IMR-90 (cell line): ENCODE measurements at regions not wholly inside any gene's neighbourhood (a gene's known extent, or its start where the extent isn't known, plus 50 kb on each side); places are given as distances from the start of the nearest gene placed in this dataset.

ENCODE experiments used
- ATAC-seq: fragments of 200-7000 bp; cut with Tn5 transposase; 2 replicates; pipeline ENCODE4 v1.9.1; 2020; ENCODE audit warnings: low read depth, mild to moderate bottlenecking, moderate library complexity
- BruUV-seq: library from RNA; stranded (reverse); fragments of 400-500 nt; replicated peaks from 2 replicates; lab custom pipeline; 2021; lab: Mats Ljungman, UMichigan
- CTCF ChIA-PET: fragments of 300-600 bp; formaldehyde crosslinking; extraction: SDS; loops from one replicate; lab custom pipeline; 2021; ENCODE audit warnings: antibody characterized with exemption; lab: Yijun Ruan, JAX
- POLR2A ChIA-PET: fragments of 300-600 bp; sonication (Branson Sonifier 250); formaldehyde crosslinking; loops from one replicate; lab custom pipeline; 2022; ENCODE audit warnings: antibody characterized with exemption; ENCODE audit not compliant: unreplicated experiment; lab: Charles Lee
- DNase-seq: peaks from one replicate; pipeline ENCODE4 v3.0.0; 2013
- H2AFZ ChIP-seq: replicated peaks from 2 replicates; pipeline ENCODE3; 2013; ENCODE audit warnings: low read length, mild to moderate bottlenecking; ENCODE audit not compliant: poor library complexity
- H2AK5ac ChIP-seq: 2 replicates; pipeline ENCODE4 v1.6.1; 2013; ENCODE audit warnings: low read depth, low read length, inconsistent platforms
- H2AK9ac ChIP-seq: replicated peaks from 2 replicates; pipeline ENCODE3; 2013; ENCODE audit warnings: mild to moderate bottlenecking, low read depth, low read length, moderate library complexity; ENCODE audit not compliant: poor library complexity
- H2BK120ac ChIP-seq: 2 replicates; pipeline ENCODE4 v1.6.1; 2013; ENCODE audit warnings: low read depth, low read length, inconsistent platforms
- H2BK15ac ChIP-seq: 3 replicates; pipeline ENCODE4 v1.6.1; 2013; ENCODE audit warnings: low read depth, low read length, inconsistent platforms
- H2BK20ac ChIP-seq: 2 replicates; pipeline ENCODE4 v1.6.1; 2013; ENCODE audit warnings: low read depth, mild to moderate bottlenecking, inconsistent platforms, low read length, moderate library complexity
- H2BK5ac ChIP-seq: 2 replicates; pipeline ENCODE4 v1.6.1; 2013; ENCODE audit warnings: mild to moderate bottlenecking, low read depth, low read length, inconsistent platforms; ENCODE audit not compliant: poor library complexity, severe bottlenecking
- H3K14ac ChIP-seq: replicated peaks from 2 replicates; pipeline ENCODE4 v1.6.1; 2013; ENCODE audit warnings: low read depth, low read length, inconsistent platforms
- H3K18ac ChIP-seq: 2 replicates; pipeline ENCODE4 v1.6.1; 2013; ENCODE audit warnings: low read depth, low read length, control low read depth
- H3K23ac ChIP-seq: 2 replicates; pipeline ENCODE4 v1.6.1; 2013; ENCODE audit warnings: low read depth, low read length, inconsistent platforms
- H3K27ac ChIP-seq: 2 replicates; pipeline ENCODE4 v1.5.1; 2013; ENCODE audit warnings: mild to moderate bottlenecking, control low read depth, low read length; ENCODE audit not compliant: insufficient read depth
- H3K27me3 ChIP-seq: 2 replicates; pipeline ENCODE4 v1.6.1; 2013; ENCODE audit warnings: low read length; ENCODE audit not compliant: control insufficient read depth, insufficient read depth
- H3K36me3 ChIP-seq: 2 replicates; pipeline ENCODE4 v1.6.1; 2013; ENCODE audit warnings: low read length, mixed read lengths; ENCODE audit not compliant: control insufficient read depth, insufficient read depth
- H3K4ac ChIP-seq: 2 replicates; pipeline ENCODE4 v1.6.1; 2013; ENCODE audit warnings: low read depth, low read length, inconsistent platforms
- H3K4me1 ChIP-seq: 2 replicates; pipeline ENCODE4 v1.6.1; 2013; ENCODE audit warnings: low read length, mixed read lengths; ENCODE audit not compliant: control insufficient read depth, insufficient read depth
- H3K4me2 ChIP-seq: 2 replicates; pipeline ENCODE4 v1.6.1; 2013; ENCODE audit warnings: low read depth, mild to moderate bottlenecking, control low read depth, low read length, moderate library complexity
- H3K4me3 ChIP-seq: 2 replicates; pipeline ENCODE4 v1.5.1; 2013; ENCODE audit warnings: low read depth, mild to moderate bottlenecking, control low read depth, low read length, moderate library complexity; ENCODE audit not compliant: insufficient read depth
- H3K56ac ChIP-seq: 2 replicates; pipeline ENCODE4 v1.6.1; 2013; ENCODE audit warnings: low read length, inconsistent platforms; ENCODE audit not compliant: insufficient read depth; ENCODE audit errors: extremely low read depth
- H3K79me1 ChIP-seq, 2 experiments: 2 replicates each; pipeline ENCODE4 v1.6.1; 2013; ENCODE audit warnings: low read length in 2 of 2, inconsistent platforms in 1 of 2, low read depth in 1 of 2
- H3K9ac ChIP-seq: 2 replicates; pipeline ENCODE4 v1.6.1; 2013; ENCODE audit warnings: low read depth, low read length, control low read depth
- H3K9me1 ChIP-seq: 2 replicates; pipeline ENCODE4 v1.6.1; 2013; ENCODE audit warnings: low read length, inconsistent platforms; ENCODE audit not compliant: insufficient read depth
- H3K9me3 ChIP-seq: 2 replicates; pipeline ENCODE4 v1.6.1; 2013; ENCODE audit warnings: low read length; ENCODE audit not compliant: control insufficient read depth, insufficient read depth
- H4K20me1 ChIP-seq: 2 replicates; pipeline ENCODE4 v1.6.1; 2013; ENCODE audit warnings: low read length, inconsistent platforms; ENCODE audit not compliant: insufficient read depth
- H4K5ac ChIP-seq: 2 replicates; pipeline ENCODE4 v1.6.1; 2013; ENCODE audit warnings: mild to moderate bottlenecking, low read depth, low read length, control low read depth
- H4K8ac ChIP-seq, 2 experiments: 2 replicates each; pipeline ENCODE4 v1.6.1; 2013; ENCODE audit warnings: low read depth in 2 of 2, low read length in 2 of 2, control low read depth in 1 of 2, inconsistent platforms in 1 of 2
- H4K91ac ChIP-seq: 2 replicates; pipeline ENCODE4 v1.6.1; 2013; ENCODE audit warnings: low read depth, low read length, inconsistent platforms; ENCODE audit not compliant: insufficient read depth
- BHLHE40 ChIP-seq: fragments of 150-350 bp; IDR thresholded peaks from 2 replicates; pipeline ENCODE4 v1.6.1; 2016; ENCODE audit warnings: mild to moderate bottlenecking, low read depth, low read length
- CEBPB ChIP-seq: IDR thresholded peaks from 2 replicates; pipeline ENCODE4 v1.6.1; 2012; ENCODE audit warnings: low read depth, low read length, improper control_type of control experiment
- CHD1 ChIP-seq: IDR thresholded peaks from 2 replicates; pipeline ENCODE4 v1.6.1; 2012; ENCODE audit warnings: low read depth, low read length, improper control_type of control experiment
- ELK1 ChIP-seq: fragments of 150-350 bp; IDR thresholded peaks from 2 replicates; pipeline ENCODE4 v1.6.1; 2016; ENCODE audit warnings: low read depth, mild to moderate bottlenecking, low read length, moderate library complexity, borderline replicate concordance
- FOS ChIP-seq: fragments of 150-350 bp; IDR thresholded peaks from 2 replicates; pipeline ENCODE4 v1.6.1; 2016; ENCODE audit warnings: low read depth, low read length
- MAFK ChIP-seq: IDR thresholded peaks from 2 replicates; pipeline ENCODE4 v1.6.1; 2012; ENCODE audit warnings: low read depth, low read length, improper control_type of control experiment
- MAZ ChIP-seq: IDR thresholded peaks from 2 replicates; pipeline ENCODE4 v1.6.1; 2012; ENCODE audit warnings: low read depth, mild to moderate bottlenecking, low read length, improper control_type of control experiment, moderate library complexity, borderline replicate concordance
- MXI1 ChIP-seq: IDR thresholded peaks from 2 replicates; pipeline ENCODE4 v1.6.1; 2012; ENCODE audit warnings: low read depth, mild to moderate bottlenecking, low read length, moderate library complexity, borderline replicate concordance
- NFE2L2 ChIP-seq: fragments of 150-350 bp; IDR thresholded peaks from 2 replicates; pipeline ENCODE4 v1.6.1; 2016; ENCODE audit warnings: low read depth, mild to moderate bottlenecking, low read length
- POLR2A ChIP-seq: IDR thresholded peaks from 2 replicates; pipeline ENCODE4 v1.6.1; 2012; ENCODE audit warnings: mild to moderate bottlenecking, low read depth, low read length
- RAD21 ChIP-seq: IDR thresholded peaks from 2 replicates; pipeline ENCODE4 v1.6.1; 2012; ENCODE audit warnings: low read length, improper control_type of control experiment
- RCOR1 ChIP-seq: IDR thresholded peaks from 2 replicates; pipeline ENCODE4 v1.6.1; 2012; ENCODE audit warnings: mild to moderate bottlenecking, low read length, improper control_type of control experiment; ENCODE audit not compliant: insufficient replicate concordance
- RFX5 ChIP-seq: IDR thresholded peaks from 2 replicates; pipeline ENCODE4 v1.8.0; 2012; ENCODE audit warnings: low read depth, mild to moderate bottlenecking, low read length, moderate library complexity
- SMC3 ChIP-seq: fragments of 150-350 bp; IDR thresholded peaks from 2 replicates; pipeline ENCODE4 v1.6.1; 2016; ENCODE audit warnings: low read depth, mild to moderate bottlenecking, antibody characterized with exemption, low read length, moderate library complexity
- WGBS, 2 experiments: methylation state at CpG; one replicate each; pipeline versions ENCODE4 v1.1.5 to v1.1.7; 2013; ENCODE audit warnings: missing lambda C conversion rate in 2 of 2; ENCODE audit not compliant: insufficient read length in 1 of 2; ENCODE audit errors: extremely low coverage in 2 of 2; 5-methylcytosine and 5-hydroxymethylcytosine counted together
- dilution Hi-C: fragments of 300-500 bp; cut with HindIII; formaldehyde crosslinking; loops from one replicate; pipeline ENCODE4 v1.14.3; 2018; ENCODE audit warnings: low sequenced_read_pairs; ENCODE audit not compliant: unreplicated experiment
- in situ Hi-C: fragments of 300-500 bp; cut with MboI; formaldehyde crosslinking; loops from 3 replicates; pipeline ENCODE4 v1.14.3; 2019; ENCODE audit warnings: low sequenced_read_pairs, inconsistent platforms, mixed read lengths
- intact Hi-C: fragments of 100-400 bp; cut with micrococcal nuclease; formaldehyde crosslinking; loops from 2 replicates; pipeline ENCODE4 v1.10.0; 2022
- TF ChIP-seq, protein P1 (sequence below): conservative IDR thresholded peaks from 2 replicates; pipeline ENCODE4 v1.5.1; 2012; ENCODE audit warnings: mild to moderate bottlenecking, low read depth, low read length, improper control_type of control experiment
- TF ChIP-seq, protein P2 (sequence below): fragments of 150-350 bp; IDR thresholded peaks from 2 replicates; pipeline ENCODE4 v1.6.1; 2017; ENCODE audit warnings: mild to moderate bottlenecking, antibody characterized with exemption, low read length, low read depth

- no peaks in the 10 kb centered on the region for H3K9me1 ChIP-seq
- H3K27ac ChIP-seq = no peak overlapping the region
- H3K36me3 ChIP-seq = no peaks in the 10 kb centered on the region
- no peak overlapping the region for H3K14ac ChIP-seq
- H2BK5ac ChIP-seq = no peak overlapping the region
- H2BK20ac ChIP-seq = no peak overlapping the region
- no TSS peak for BruUV-seq
- no CpG with 5 or more reads among the region's 3 CpGs for WGBS, 2 experiments
- in situ Hi-C loops (no loop called here), dilution Hi-C loops (no loop called here), intact Hi-C loops (no loop called here)
- H3K79me1 ChIP-seq = no peaks in the 10 kb centered on the region
- TF ChIP-seq CEBPB = no peak
- TF ChIP-seq RAD21 = no peak
- TF ChIP-seq MXI1 = no peak
- TF ChIP-seq, protein P1, sequence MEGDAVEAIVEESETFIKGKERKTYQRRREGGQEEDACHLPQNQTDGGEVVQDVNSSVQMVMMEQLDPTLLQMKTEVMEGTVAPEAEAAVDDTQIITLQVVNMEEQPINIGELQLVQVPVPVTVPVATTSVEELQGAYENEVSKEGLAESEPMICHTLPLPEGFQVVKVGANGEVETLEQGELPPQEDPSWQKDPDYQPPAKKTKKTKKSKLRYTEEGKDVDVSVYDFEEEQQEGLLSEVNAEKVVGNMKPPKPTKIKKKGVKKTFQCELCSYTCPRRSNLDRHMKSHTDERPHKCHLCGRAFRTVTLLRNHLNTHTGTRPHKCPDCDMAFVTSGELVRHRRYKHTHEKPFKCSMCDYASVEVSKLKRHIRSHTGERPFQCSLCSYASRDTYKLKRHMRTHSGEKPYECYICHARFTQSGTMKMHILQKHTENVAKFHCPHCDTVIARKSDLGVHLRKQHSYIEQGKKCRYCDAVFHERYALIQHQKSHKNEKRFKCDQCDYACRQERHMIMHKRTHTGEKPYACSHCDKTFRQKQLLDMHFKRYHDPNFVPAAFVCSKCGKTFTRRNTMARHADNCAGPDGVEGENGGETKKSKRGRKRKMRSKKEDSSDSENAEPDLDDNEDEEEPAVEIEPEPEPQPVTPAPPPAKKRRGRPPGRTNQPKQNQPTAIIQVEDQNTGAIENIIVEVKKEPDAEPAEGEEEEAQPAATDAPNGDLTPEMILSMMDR = no peak
- TF ChIP-seq ELK1 = no peak
- no peak for TF ChIP-seq FOS
- no peak for TF ChIP-seq SMC3
- TF ChIP-seq NFE2L2 = no peak
- no peak for TF ChIP-seq BHLHE40
- no peak for TF ChIP-seq POLR2A
- no peak for TF ChIP-seq RCOR1
- TF ChIP-seq RFX5 = no peak
- TF ChIP-seq, protein P2, sequence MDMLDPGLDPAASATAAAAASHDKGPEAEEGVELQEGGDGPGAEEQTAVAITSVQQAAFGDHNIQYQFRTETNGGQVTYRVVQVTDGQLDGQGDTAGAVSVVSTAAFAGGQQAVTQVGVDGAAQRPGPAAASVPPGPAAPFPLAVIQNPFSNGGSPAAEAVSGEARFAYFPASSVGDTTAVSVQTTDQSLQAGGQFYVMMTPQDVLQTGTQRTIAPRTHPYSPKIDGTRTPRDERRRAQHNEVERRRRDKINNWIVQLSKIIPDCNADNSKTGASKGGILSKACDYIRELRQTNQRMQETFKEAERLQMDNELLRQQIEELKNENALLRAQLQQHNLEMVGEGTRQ = no peak
- TF ChIP-seq CHD1 = no peak
- no peak for TF ChIP-seq MAFK
- TF ChIP-seq MAZ = no peak
- no peaks in the 10 kb centered on the region for H3K27me3 ChIP-seq
- no peaks in the 10 kb centered on the region for H4K20me1 ChIP-seq
- no peak overlapping the region for H4K91ac ChIP-seq
- ChIA-PET POLR2A (no interaction called here), CTCF (no interaction called here)
- H2BK120ac ChIP-seq = no peak overlapping the region
- no peak overlapping the region for H3K4ac ChIP-seq
- H3K23ac ChIP-seq = no peak overlapping the region
- no peak overlapping the region for H3K9ac ChIP-seq
- no peak overlapping the region for H2AK9ac ChIP-seq
- ATAC-seq (no peak), DNase-seq (no peak)
- H3K4me2 ChIP-seq = no peak overlapping the region
- H2BK15ac ChIP-seq = no peak overlapping the region
- no peak overlapping the region for H4K8ac ChIP-seq
- H4K5ac ChIP-seq = no peak overlapping the region; the same call in 1 of the 2 replicates
- H2AFZ ChIP-seq = no peak overlapping the region
- no peak overlapping the region for H3K4me3 ChIP-seq
- H3K18ac ChIP-seq = peak overlapping the region; percentile 59; the same call in 1 of the 2 replicates
- H3K4me1 ChIP-seq = no peaks in the 10 kb centered on the region
- no peak overlapping the region for H2AK5ac ChIP-seq
- H3K56ac ChIP-seq = no peak overlapping the region
- peaks cover 1% of the 10 kb centered on the region; the same call in 1 of the 2 replicates for H3K9me3 ChIP-seq
Measured at GRCh38 chr17:69883120-69883519, 191.9 kb upstream of the KCNJ16 start.
